NCI-H1105 (cell line): ENCODE measurements at regions not wholly inside any gene's neighbourhood (a gene's known extent, or its start where the extent isn't known, plus 50 kb on each side); places are given as distances from the start of the nearest gene placed in this dataset.

Source experiments
- DNase-seq: peaks from one replicate; lab custom pipeline; 2025; lab: John Stamatoyannopoulos, UW

GRCh38 chr10:4688601-4689000, 137.4 kb upstream of the AKR1E2 start:
- DNase-seq, result no peak

GRCh38 chr10:4688168-4688567, 137.8 kb upstream of the AKR1E2 start:
- DNase-seq, result no peak

DNA sequence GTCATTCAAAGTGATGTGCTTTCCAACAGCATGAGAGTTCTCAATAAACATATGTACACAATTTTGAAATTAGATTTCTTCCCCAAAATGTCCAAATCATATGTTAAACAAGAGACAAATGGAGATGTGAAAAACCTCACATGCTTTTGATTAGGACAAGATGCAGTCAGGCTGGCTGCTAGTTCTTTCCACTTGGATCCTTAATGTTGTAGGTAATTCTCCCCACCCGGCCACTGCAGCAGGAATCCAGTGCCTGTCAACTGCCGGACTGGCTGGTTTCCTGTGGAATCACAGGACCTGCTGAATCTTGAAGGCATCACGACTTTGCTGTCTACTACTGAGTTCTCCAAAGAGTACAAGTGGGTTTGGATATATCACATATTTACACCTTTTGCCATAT, 138.6 kb upstream of the AKR1E2 start:
- no peak for DNase-seq

- DNase-seq, result no peak
Observed at GRCh38 chr10:4686644-4686996, 139.4 kb upstream of the AKR1E2 start.

- DNase-seq, result no peak
Observed at GRCh38 chr10:4685904-4686643, 139.9 kb upstream of the AKR1E2 start.

- no peak for DNase-seq
Observed at GRCh38 chr10:4685491-4685890, 140.5 kb upstream of the AKR1E2 start.

DNA sequence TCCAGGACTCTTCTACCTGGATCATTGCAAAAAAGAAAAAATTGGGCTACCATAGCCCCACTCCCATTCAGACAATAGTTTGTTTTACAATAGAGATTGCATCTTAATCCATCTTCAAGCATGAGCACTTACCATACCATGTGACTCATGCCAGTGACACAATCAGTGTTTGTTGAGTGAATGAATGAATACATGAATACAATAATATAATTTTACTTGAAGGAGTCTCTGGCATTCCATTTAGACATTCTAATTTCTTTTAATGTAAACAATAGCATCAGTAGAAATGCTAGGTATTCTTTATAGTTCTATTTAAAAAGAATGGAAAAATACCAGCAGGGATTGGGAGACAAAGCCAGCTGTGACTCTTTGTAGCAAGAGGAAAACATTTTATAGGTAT, 141.6 kb upstream of the AKR1E2 start:
- no peak for DNase-seq

DNA sequence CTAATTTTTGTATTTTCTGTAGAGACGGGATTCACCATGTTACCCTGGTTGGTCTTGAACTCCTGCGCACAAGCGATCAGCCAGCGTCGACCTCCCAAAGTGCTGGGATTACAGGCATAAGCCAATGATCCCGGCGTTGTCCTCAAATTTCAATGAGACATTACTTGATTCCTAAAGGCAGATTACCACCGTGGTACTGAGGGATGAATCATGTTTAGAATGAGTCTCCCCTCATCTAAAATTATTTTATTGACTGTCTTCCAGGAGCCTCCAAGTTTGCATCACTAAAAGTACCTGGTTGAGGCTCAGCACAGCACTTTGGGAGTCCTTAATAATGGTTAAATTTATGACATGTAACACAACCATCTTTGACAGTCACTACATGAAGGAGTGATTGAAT, 142.2 kb upstream of the AKR1E2 start:
- DNase-seq, result no peak

- DNase-seq, result no peak
Observed at GRCh38 chr10:4683137-4683536, 142.9 kb upstream of the AKR1E2 start.

DNA sequence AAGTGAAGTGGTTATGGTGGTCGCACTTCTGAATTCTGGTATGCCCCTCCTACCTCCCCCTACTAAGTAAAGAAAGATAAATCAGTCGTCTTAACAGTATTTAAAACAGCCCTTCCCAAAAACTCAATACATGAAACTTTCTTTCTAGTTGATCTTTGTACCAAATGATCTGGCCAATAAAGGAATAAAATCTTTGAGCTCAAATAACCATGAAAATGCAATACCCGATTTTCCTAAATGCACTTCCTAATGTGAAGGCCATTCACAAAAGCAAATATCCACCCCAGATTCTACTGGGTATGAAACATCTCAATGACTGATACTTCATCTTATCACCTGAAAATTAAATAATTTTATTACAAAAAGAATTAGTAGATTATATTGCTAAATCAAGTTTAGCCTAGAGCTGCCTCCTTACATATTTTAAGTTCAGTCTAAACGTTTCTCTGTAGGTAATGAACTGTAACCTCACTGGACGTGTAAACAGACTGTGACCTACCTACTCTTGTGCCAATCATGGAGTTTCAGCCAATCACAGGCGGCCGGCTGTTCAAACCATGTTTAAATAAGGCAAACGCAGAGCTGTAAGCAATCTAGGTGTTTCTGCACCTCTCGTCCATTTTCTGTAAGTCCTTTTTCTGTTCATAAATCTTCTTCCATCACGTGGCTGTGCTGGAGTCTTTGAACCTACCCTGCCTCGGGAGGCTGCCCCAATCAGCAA, 146.9 kb upstream of the AKR1E2 start:
- DNase-seq, result no peak

DNA sequence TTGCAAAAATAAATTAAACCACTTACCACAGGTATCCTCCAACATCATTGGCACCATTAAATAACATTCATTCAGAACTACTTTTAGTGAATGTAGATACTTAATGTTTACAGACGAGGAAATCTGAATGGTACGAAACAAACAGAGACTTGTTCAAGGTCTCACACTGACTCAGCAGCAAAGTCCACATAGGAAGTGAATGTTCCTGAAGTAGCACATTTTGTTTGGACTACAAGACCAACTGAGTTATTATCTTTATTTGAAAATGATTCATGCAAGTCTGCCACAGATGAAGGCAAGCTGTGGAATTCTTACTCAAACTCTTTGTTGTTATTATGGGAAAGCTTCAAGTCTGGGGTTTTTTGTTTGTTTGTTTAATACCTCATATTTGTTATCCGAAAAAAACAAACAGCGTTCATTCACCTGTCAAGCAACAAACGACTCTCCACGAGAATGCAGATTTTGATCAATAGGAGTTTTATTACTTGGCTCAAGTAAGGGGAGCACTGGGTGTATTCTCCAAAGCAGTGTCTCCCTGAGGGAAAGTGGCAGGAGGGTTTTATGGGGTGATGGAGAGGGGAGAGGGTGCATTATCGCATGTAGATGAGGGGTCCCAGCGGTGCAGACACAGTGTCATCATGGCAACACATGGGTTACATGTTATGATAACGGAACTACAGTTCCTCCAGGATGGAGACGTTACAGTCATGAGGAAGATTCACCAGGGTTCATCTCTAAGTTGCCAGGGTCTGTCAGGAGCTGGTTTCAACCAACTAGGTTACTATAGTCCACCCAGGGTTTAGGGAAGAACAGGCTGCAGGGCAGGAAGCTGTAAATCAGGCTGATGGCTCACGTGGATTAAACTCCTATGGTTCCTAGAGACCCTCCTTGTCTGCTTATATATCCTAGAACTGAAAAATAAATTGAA, 147.7 kb upstream of the AKR1E2 start:
- DNase-seq, result no peak

GRCh38 chr10:4677296-4678021, 148.5 kb upstream of the AKR1E2 start:
- DNase-seq, result no peak

- DNase-seq, result no peak
Observed at GRCh38 chr10:4676566-4676965, 149.4 kb upstream of the AKR1E2 start.

GRCh38 chr10:4675808-4676207, 150.2 kb upstream of the AKR1E2 start:
- no peak for DNase-seq

DNA sequence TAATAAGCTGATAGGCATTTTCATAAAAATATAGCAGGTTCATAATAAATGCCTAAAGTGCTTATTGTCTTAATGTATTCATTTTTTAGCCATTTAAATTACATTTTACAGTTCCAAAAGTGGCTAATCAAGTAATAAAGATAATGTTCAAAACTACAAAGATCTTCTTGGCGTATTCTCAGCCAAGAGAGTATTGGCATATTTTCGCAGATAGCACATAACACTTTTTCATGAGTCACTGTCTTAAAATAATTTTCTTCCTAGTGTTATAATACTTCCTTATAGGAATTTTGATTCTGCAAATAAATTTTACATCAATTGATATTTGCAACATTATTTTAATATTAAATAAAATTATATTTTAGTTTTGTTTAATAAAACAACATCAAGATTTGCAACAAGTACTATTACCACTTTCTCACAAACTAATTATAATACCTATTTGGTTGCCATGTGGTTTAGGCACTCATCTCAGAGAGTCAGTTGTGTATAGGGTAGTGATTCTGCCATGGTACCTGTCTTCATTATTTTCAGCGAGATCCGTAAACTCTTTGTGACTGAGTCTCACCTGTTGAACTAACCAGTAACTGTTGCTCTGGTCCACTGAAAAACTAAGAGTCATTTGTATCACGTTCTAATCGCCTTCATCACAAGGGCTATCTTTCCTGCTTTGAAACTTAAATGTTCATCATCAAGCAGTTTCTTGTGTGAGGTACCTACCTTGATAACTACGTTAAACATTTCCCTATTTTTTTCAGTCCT, 152.5 kb upstream of the AKR1E2 start:
- DNase-seq, result no peak

DNA sequence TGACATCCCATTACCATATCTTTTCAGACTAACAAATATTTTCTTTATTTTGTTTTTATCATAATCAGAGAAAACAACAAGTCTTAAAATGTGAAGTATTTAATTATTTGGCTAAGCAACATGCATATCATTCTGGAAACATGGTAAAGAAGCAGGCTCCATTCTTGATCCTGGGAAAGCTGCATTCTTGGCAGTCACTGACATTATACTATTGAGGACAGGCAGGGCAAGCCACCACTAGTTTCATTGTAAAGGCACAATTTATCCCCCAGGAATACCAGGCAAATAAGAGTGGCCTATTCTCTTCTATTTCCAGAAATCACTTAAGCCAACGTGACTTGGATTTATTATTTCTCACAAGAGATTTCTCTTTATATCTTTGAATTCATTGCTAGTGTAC, 153.8 kb upstream of the AKR1E2 start:
- DNase-seq, result no peak

DNA sequence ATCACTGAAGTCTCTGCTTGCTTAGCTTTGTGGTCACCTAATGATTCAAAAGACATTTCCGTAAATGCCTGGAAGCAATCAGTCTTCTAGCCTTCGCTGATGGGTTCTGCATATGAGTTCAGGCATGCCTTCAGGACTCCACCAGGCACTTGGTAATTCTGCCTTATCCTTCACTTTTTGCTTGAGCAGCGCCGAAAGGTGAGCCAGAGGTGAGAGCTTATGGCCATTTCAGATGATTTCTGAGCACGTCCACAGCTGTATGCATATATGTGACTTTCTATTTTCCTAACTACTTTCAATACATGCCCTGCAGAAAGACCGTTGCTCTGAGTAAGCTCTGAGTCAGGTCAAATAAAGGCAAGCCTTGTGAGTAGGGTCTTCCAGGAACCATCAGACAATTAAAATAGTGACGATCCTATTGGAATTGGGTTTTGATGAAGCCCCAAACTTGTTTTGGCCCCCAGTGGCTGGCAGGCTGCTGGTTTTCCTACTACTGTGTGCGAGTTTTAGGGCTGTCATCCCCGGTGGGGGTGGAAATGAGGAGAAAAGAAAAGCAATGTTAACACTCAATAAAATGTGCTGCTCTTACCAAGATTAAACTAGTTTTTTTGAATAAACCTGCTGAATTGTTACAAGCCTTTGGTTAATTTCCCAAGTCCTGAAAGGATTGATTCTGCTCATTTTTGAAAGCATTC, 154.4 kb upstream of the AKR1E2 start:
- no peak for DNase-seq

- no peak for DNase-seq
Observed at GRCh38 chr10:4670737-4671136, 155.3 kb upstream of the AKR1E2 start.

DNA sequence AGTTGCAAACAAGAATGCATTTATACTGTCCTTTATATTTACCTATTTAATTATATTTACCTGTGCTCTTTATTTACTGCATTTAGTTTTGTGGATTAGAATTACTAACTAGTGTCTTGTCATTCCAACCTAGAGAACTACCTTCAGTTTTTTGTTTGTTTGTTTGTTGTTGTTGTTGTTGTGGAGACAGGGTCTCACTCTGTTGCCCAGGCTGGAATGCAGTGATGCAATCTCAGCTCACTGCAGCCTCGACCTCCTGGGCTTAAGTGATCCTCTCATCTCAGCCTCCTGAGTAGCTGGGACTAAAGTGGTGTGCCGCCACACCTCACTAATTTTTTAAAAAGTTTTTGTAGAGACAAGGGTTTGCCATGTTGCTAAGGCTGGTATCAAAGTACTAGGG, 156.4 kb upstream of the AKR1E2 start:
- DNase-seq, result no peak

GRCh38 chr10:4663162-4663992, 162.6 kb upstream of the AKR1E2 start:
- peak; percentile 8 for DNase-seq
